Liver (tissue), 3 donors: ENCODE measurements at regions not wholly inside any gene's neighbourhood (a gene's known extent, or its start where the extent isn't known, plus 50 kb on each side); places are given as distances from the start of the nearest gene placed in this dataset.

Experiments used
- ATF3 ChIP-seq: IDR thresholded peaks from 2 replicates; pipeline ENCODE4 v1.6.1; 2016; ENCODE audit warnings: antibody characterized with exemption
- CTCF ChIP-seq: fragments of 150-350 bp; IDR thresholded peaks from 2 replicates; pipeline ENCODE4 v1.5.1; 2017; ENCODE audit warnings: improper control_type of control experiment, low read depth, low read length; ENCODE audit not compliant: missing input control
- HNF4G ChIP-seq: IDR thresholded peaks from 2 replicates; pipeline ENCODE4 v1.6.1; 2016; ENCODE audit warnings: antibody characterized with exemption
- JUND ChIP-seq, 2 donors: IDR thresholded peaks; 2 replicates each; pipeline ENCODE4 v1.6.1; 2016; ENCODE audit warnings: antibody characterized with exemption in 2 of 2
- MAX ChIP-seq: IDR thresholded peaks from 2 replicates; pipeline ENCODE4 v1.6.1; 2016; ENCODE audit warnings: antibody characterized with exemption
- NR2F2 ChIP-seq: IDR thresholded peaks from 2 replicates; pipeline ENCODE4 v1.6.1; 2016; ENCODE audit warnings: antibody characterized with exemption
- SP1 ChIP-seq: IDR thresholded peaks from 2 replicates; pipeline ENCODE4 v1.6.1; 2018; ENCODE audit warnings: antibody characterized with exemption, mild to moderate bottlenecking
- TAF1 ChIP-seq: conservative IDR thresholded peaks from 2 replicates; pipeline ENCODE4 v1.6.1; 2016; ENCODE audit warnings: antibody characterized with exemption, mild to moderate bottlenecking
- YY1 ChIP-seq: IDR thresholded peaks from 2 replicates; pipeline ENCODE4 v1.6.1; 2016; ENCODE audit warnings: antibody characterized with exemption, mild to moderate bottlenecking
- ZBTB33 ChIP-seq: IDR thresholded peaks from 2 replicates; pipeline ENCODE4 v1.6.1; 2016; ENCODE audit warnings: antibody characterized with exemption
- donor health status: healthy.
- donor health status: healthy.

GRCh38 chr10:15444105-15445005 lies 73.3 kb upstream of the FAM171A1 start:
- TF ChIP-seq CTCF = no peak
- no peak for TF ChIP-seq YY1
- TF ChIP-seq TAF1 = no peak
- no peak for TF ChIP-seq NR2F2
- TF ChIP-seq MAX = no peak
- no peak for TF ChIP-seq ATF3
- no peak for TF ChIP-seq SP1
- TF ChIP-seq ZBTB33 = no peak
- no peak for TF ChIP-seq JUND (IDR thresholded peaks at IDR 0.05)
- TF ChIP-seq HNF4G = no peak
